Activated naive CD8-positive, alpha-beta T cell treated with anti-CD3 and anti-CD28 coated beads, Interleukin-2, amount 50 U/mL, for 24 hours (primary cell): ENCODE measurements at regions not wholly inside any gene's neighbourhood (a gene's known extent, or its start where the extent isn't known, plus 50 kb on each side); places are given as distances from the start of the nearest gene placed in this dataset.

Experiments
- ATAC-seq: fragments of 150-1000 bp; cut with Tn5 transposase; one replicate; pipeline ENCODE4 v1.10.0; 2021
- DNase-seq: peaks from one replicate; pipeline ENCODE4 v3.0.0; 2021
- H3K27ac Mint-ChIP-seq: one replicate; pipeline ENCODE4 v1.8.0; 2021; ENCODE audit warnings: mild to moderate bottlenecking, mixed read lengths
- H3K27me3 Mint-ChIP-seq: one replicate; pipeline ENCODE4 v1.8.0; 2021; ENCODE audit warnings: mixed read lengths
- H3K36me3 Mint-ChIP-seq: one replicate; pipeline ENCODE4 v1.8.0; 2021; ENCODE audit warnings: low read depth, mixed read lengths
- H3K4me1 Mint-ChIP-seq: one replicate; pipeline ENCODE4 v1.8.0; 2021; ENCODE audit warnings: mixed read lengths
- H3K4me3 Mint-ChIP-seq: one replicate; pipeline ENCODE4 v1.8.0; 2021; ENCODE audit warnings: mild to moderate bottlenecking, moderate library complexity, mixed read lengths
- H3K9me3 Mint-ChIP-seq: one replicate; pipeline ENCODE4 v1.8.0; 2021; ENCODE audit warnings: mixed read lengths

DNA sequence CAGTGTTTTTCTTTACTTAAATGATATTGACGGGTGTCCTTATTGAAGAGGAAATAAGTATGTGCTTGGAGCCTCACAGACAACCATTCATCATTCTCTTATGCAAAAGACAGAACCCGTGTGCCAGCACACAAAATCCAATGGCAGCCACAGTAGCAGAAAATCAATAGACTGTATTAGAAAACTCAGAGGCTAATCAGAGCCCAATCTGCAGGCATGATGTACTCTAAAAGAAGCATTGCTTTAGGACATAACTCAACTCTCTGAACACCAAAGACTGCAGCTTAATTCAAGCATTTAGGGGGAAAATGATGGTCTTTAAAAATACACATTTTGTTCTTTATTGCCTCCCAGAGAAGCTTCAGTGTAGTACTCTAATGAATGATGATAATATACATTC, 476.9 kb downstream of the PDHA2 start:
- Mint-ChIP-seq H3K4me1 (no peaks in the 10 kb centered on the region), H3K27me3 (no peaks in the 10 kb centered on the region), H3K9me3 (peaks cover 7% of the 10 kb centered on the region), H3K36me3 (no peaks in the 10 kb centered on the region), H3K27ac (no peak overlapping the region), H3K4me3 (no peak overlapping the region)
- DNase-seq (no peak), ATAC-seq (no peak)

DNA sequence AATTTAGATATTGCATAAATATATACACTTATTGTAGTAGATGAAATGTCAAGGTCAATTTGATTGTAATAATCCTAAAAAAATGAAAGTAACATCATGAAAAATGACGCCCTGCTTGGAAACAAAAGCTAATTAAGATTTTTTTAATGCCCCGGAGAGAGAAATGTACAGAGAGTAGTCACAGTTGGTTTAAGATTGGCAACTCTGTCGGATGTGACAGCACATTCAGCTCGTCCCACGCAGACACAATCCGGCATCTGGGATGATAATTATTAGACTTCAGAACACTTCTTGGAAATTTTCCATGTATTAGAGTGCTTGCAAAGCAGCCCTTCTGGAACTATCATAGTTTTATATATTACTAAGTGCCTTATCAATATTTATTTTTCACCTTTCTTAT, 478.0 kb downstream of the PDHA2 start:
- H3K4me1 Mint-ChIP-seq: no peaks in the 10 kb centered on the region
- H3K9me3 Mint-ChIP-seq: peaks cover 7% of the 10 kb centered on the region
- H3K36me3 Mint-ChIP-seq: no peaks in the 10 kb centered on the region
- H3K27ac Mint-ChIP-seq: no peak overlapping the region
- H3K27me3 Mint-ChIP-seq: no peaks in the 10 kb centered on the region
- H3K4me3 Mint-ChIP-seq: no peak overlapping the region
- ATAC-seq: no peak
- DNase-seq: no peak

DNA sequence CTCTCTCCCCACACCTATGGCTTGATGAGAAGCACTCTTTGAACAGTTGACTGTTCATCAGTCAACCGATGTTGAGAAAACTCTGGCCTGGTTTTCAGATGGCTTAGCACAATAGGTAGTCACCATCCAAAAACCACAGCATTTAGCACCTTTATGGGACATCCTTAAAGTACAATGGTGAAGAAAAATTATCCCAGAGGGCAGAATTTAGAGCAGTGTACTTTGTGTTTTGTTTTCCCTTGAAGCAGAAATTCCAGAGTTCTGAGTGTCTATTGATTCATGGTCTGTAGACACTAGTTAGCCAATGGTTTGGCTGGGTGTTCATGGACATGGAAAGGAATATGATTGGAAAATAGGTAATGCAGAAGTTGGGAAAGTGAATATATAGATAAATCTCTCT, 487.0 kb downstream of the PDHA2 start:
- ATAC-seq (no peak), DNase-seq (no peak)
- no peak overlapping the region for H3K27ac Mint-ChIP-seq
- H3K4me1 Mint-ChIP-seq: no peaks in the 10 kb centered on the region
- no peaks in the 10 kb centered on the region for H3K36me3 Mint-ChIP-seq
- H3K9me3 Mint-ChIP-seq: peaks cover 22% of the 10 kb centered on the region
- no peaks in the 10 kb centered on the region for H3K27me3 Mint-ChIP-seq
- no peak overlapping the region for H3K4me3 Mint-ChIP-seq

DNA sequence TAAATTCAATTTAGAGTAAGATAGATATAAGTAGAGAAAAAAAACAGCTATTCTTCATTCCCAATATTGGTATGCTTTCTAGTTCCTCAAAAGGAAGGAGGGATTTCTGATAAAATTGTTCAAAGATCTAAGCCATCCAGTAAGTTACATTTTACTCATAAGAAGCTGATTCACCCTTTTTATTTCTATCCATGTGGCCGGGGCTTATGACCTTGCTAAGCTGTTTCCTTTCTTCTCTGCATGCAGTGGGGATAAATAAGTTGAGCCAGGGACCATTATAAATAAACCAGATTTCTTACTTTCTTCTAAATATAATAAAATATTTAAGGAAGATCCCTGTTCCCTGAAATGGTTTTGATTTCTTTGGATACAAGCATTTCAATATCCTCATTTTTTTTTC, 502.3 kb downstream of the PDHA2 start:
- H3K4me3 Mint-ChIP-seq: no peak overlapping the region
- ATAC-seq (no peak), DNase-seq (no peak)

DNA sequence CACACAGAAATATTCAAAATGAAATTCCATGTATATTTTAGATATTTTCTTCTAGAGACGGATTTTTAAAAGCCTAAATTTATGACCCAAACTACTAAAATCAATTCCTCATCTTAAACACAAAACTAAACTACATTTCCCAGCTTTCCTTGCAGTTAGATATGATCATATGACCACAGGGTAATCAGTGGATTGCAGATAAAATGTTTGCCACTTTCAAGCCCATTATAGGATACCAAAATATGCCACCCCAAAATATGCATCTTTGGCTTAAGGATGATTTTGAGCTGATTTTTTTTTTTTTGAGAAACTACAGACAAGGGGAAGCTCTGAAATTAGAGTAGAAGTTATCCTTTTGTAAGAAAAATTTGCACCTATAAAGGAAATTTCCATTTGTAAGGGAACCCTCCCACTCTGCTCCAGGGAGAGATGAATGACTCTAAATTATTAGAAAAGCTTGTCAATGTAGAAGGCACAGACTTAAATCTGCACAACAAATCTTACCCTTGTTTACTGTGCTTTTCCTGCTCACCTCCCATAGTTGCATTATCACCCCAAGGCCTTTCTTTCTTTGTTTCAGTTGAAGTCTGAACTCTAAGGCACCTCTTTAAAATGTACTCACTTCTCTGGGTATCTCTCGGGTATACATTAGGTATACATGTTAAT, 503.0 kb downstream of the PDHA2 start:
- Mint-ChIP-seq H3K4me3 (no peak overlapping the region), H3K27ac (no peak overlapping the region), H3K36me3 (no peaks in the 10 kb centered on the region), H3K4me1 (no peaks in the 10 kb centered on the region), H3K9me3 (peaks cover 6% of the 10 kb centered on the region), H3K27me3 (no peaks in the 10 kb centered on the region)
- ATAC-seq (no peak), DNase-seq (no peak)

More for the DNA sequence above, 502.3 kb downstream of the PDHA2 start:
- H3K9me3 Mint-ChIP-seq: peaks cover 6% of the 10 kb centered on the region
- H3K4me1 Mint-ChIP-seq: no peaks in the 10 kb centered on the region
- H3K27ac Mint-ChIP-seq: no peak overlapping the region
- H3K27me3 Mint-ChIP-seq: no peaks in the 10 kb centered on the region
- H3K36me3 Mint-ChIP-seq: no peaks in the 10 kb centered on the region

DNA sequence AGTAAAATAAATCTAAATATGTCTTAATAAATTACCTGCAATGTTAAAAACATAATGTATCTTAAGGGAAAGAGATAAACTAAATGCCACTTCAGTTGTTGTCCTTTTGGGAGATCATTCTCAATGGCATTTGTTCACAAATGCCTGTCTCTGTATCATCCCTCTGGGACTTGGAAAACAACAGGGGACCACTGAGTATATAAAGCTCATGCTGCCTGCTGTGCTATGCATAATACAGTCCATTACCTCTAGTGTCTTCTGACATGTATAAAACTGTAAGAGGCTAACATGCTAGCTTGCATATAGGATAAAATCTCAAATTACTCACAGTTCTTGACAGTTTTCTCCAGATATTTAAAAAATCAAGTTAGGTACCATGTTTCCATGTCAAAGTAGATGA, 503.9 kb downstream of the PDHA2 start:
- H3K4me1 Mint-ChIP-seq: no peaks in the 10 kb centered on the region
- ATAC-seq (no peak), DNase-seq (no peak)
- no peak overlapping the region for H3K4me3 Mint-ChIP-seq
- H3K27me3 Mint-ChIP-seq: no peaks in the 10 kb centered on the region
- no peaks in the 10 kb centered on the region for H3K36me3 Mint-ChIP-seq
- peaks cover 6% of the 10 kb centered on the region for H3K9me3 Mint-ChIP-seq
- H3K27ac Mint-ChIP-seq: no peak overlapping the region

DNA sequence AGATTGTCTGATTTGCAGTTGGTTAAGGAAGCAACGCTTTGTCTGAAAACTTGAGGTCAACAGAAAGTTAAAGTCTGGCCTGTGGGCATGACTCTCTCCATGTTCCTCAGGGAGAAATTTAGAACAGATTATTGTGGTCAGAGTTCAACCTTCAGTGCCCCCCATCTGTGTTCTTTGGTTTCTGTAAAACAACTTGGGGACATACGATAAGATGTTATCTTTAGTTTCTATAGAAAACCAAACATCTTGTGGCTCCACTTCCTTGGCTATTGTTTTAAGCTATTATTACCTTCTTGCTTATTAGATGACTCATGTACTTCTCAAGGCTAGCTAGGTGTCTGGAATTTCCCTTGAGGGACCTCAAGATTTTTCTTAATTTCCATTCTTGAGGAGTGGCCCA, 507.7 kb downstream of the PDHA2 start:
- Mint-ChIP-seq H3K36me3 (no peaks in the 10 kb centered on the region), H3K9me3 (no peaks in the 10 kb centered on the region), H3K27me3 (no peaks in the 10 kb centered on the region), H3K27ac (no peak overlapping the region), H3K4me1 (no peaks in the 10 kb centered on the region), H3K4me3 (no peak overlapping the region)
- DNase-seq: no peak
- ATAC-seq: no peak

DNA sequence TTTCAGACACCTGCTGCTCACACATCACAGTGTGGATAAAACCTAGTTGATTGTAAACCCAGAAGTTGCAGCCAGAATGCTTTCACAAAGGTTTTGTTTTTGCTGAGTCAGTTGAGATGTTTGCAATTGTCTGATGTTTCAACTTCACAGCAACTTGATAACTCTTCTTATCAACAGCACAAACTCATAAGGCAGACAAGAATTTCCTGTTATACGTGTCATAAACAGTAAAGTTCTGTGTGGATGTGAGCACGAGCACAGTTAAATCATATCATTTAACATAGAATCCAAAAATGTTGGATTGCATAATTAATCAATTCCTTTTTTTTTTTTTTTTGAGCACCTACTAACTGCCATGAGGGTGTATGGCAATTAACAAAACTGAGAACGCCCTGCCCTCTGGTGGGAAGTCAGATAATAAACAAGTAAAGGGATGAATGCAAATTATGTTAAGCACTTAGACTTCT, 512.2 kb downstream of the PDHA2 start:
- Mint-ChIP-seq H3K27me3 (no peaks in the 10 kb centered on the region), H3K9me3 (no peaks in the 10 kb centered on the region), H3K27ac (no peak overlapping the region), H3K36me3 (no peaks in the 10 kb centered on the region), H3K4me1 (no peaks in the 10 kb centered on the region), H3K4me3 (no peak overlapping the region)
- DNase-seq: peak; percentile 2
- ATAC-seq: no peak

DNA sequence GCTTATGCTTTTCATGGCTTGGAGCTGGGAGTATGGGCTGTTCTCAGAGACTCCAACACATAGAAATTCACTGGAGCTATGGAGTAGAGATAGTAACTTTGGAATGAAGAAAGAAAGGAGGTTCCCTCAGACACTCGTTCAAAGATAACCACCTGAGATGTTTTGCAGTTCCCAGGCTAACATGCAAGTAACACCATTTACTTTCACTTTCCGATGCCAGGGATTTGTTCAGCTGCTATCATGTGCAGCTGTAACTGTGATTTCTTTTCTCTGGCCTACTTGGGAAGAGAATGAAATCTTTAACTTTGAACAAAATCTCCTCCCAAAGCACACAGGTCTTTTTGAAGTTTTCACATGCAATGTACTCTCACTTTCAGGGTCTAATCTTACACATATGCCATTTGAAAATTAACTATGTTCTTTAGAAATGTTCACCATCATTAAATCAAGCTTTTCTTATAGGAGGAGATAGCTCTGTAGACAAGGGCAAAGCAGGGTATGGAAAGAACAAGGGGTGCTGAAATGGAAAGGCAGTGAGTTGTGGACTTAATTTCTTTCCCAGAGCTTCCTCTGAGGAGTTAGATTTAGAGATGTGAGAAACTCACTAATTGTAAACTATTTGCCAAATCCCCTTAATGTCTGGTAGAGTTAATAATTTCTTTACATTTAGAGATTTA, 514.3 kb downstream of the PDHA2 start:
- Mint-ChIP-seq H3K27ac (no peak overlapping the region), H3K9me3 (no peaks in the 10 kb centered on the region), H3K4me1 (no peaks in the 10 kb centered on the region), H3K27me3 (no peaks in the 10 kb centered on the region), H3K36me3 (no peaks in the 10 kb centered on the region), H3K4me3 (no peak overlapping the region)
- ATAC-seq: no peak
- no peak for DNase-seq

DNA sequence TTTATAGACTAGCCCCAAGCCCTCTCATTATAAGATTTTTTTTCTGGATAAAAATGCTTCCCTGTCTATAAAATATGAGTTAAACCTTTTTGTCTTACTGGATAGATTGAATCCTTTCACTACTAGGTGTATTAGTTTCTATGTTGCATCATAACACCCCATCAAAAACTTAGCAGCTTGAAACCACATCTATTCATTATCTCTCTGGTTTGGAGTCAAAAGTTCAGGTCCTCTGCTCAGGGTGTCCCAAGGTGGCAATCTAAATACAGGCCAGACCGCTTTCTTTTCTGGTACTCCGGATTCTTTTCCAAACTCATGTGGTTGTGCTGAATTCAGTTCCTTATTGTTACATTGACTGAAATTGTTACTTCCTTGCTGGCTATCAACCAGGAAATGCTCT, 515.5 kb downstream of the PDHA2 start:
- no peaks in the 10 kb centered on the region for H3K27me3 Mint-ChIP-seq

DNA sequence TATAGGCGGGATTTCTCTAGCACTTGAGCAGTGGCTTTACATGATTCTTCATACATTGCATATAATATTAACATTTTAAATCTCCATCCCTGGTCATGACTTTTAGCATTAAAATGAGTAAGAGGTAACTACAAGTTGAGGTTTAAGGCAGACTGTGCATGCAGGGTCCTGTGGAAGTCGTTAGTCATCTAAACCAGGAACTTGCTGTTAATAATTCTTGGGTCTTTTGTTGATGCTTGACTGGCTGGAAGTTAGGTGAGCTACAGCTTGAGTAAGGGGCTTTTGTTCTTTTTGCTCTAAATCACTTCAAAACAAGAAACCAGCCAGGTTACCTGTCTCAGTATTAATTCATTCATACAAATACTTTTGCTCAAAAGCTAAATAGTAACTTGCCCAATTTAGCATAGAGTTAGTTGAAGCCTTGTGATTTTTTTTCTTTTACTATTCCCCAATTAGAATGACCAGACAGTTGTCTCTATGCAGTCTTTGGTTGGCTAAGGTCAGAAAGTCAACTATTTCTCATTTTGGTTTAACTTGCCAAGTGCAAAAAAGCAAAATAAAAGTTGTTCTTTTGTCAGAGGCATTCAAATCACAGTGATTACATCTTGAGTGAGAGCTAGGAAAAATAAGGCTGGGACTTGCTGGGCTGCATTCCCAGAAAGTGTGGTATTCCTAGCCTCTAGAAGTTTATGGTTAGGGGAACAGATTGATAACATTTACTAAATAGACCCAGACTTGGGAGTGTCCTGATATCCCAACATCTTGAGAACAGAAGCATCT, 516.9 kb downstream of the PDHA2 start:
- no peaks in the 10 kb centered on the region for H3K27me3 Mint-ChIP-seq
- no peak overlapping the region for H3K27ac Mint-ChIP-seq
- ATAC-seq (no peak), DNase-seq (no peak)
- H3K4me1 Mint-ChIP-seq: no peaks in the 10 kb centered on the region
- no peak overlapping the region for H3K4me3 Mint-ChIP-seq
- H3K36me3 Mint-ChIP-seq: no peaks in the 10 kb centered on the region
- H3K9me3 Mint-ChIP-seq: no peaks in the 10 kb centered on the region

More for the DNA sequence above, 515.5 kb downstream of the PDHA2 start:
- no peaks in the 10 kb centered on the region for H3K4me1 Mint-ChIP-seq
- no peak for DNase-seq
- no peak for ATAC-seq
- H3K9me3 Mint-ChIP-seq: no peaks in the 10 kb centered on the region
- H3K4me3 Mint-ChIP-seq: no peak overlapping the region
- H3K36me3 Mint-ChIP-seq: no peaks in the 10 kb centered on the region
- no peak overlapping the region for H3K27ac Mint-ChIP-seq

DNA sequence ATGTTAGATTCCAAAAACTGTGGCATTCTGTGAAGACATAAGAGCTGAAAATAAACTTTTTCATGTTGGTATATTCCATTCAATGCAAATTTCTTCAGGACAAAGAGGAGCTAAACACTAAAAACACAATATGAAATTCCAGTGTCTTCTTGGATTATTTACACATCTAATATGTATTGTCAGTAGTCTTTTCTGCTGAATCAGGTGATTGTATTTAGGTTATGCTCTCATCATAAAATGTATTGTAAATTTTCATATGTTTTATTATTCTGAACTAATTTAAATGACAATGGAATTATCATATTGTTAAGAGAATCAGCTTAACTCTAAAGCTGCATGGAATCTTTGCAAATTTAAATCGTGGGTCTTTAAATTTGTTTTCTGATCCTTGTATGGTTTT, 526.7 kb downstream of the PDHA2 start:
- ATAC-seq (no peak), DNase-seq (no peak)
- peaks cover 11% of the 10 kb centered on the region for H3K9me3 Mint-ChIP-seq
- no peaks in the 10 kb centered on the region for H3K36me3 Mint-ChIP-seq
- H3K27me3 Mint-ChIP-seq: no peaks in the 10 kb centered on the region
- H3K27ac Mint-ChIP-seq: no peak overlapping the region
- H3K4me1 Mint-ChIP-seq: no peaks in the 10 kb centered on the region
- no peak overlapping the region for H3K4me3 Mint-ChIP-seq

DNA sequence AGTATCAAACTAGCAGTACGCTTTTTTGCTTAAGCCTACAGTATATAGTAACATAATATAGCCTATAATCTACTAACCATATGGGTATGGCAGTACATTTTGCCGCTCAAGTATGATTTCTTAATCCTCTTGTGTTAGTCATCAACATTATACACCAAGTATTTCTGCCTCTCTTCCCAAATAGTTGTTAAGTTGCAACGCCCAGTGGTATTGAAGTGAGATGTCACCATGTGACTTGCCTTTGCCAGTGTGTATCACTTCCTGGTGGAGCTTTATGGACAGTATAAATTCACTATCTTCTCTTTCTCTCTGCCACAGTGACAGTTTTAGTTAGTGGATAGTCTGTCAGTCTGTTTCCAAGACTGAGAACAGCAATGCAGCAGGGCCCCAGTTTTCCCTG, 535.5 kb downstream of the PDHA2 start:
- Mint-ChIP-seq H3K9me3 (peaks cover 7% of the 10 kb centered on the region), H3K27me3 (no peaks in the 10 kb centered on the region), H3K4me1 (no peaks in the 10 kb centered on the region), H3K36me3 (no peaks in the 10 kb centered on the region), H3K27ac (no peak overlapping the region), H3K4me3 (no peak overlapping the region)
- DNase-seq (no peak), ATAC-seq (no peak)

DNA sequence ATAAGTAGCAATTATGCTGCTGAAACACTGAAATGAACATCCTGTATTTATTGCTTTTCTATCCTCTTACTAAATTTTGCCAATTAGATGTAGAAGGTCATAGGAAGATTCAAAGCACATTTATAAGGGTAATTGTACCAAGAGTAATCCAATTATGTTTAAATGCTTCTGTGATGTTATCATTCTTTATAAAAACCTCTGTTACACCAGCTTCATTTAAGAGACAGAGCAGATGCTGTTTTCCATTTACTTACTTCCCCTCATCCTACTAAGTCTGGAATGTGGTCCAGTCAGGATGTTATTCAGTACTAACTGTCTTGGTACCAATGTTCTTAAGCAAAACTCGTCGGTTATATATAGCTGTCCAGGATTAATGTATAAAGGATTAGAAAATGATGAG, 539.6 kb downstream of the PDHA2 start:
- H3K27me3 Mint-ChIP-seq: no peaks in the 10 kb centered on the region
- H3K27ac Mint-ChIP-seq: no peak overlapping the region
- DNase-seq: no peak
- no peaks in the 10 kb centered on the region for H3K9me3 Mint-ChIP-seq
- ATAC-seq: no peak
- no peak overlapping the region for H3K4me3 Mint-ChIP-seq
- H3K36me3 Mint-ChIP-seq: no peaks in the 10 kb centered on the region
- H3K4me1 Mint-ChIP-seq: no peaks in the 10 kb centered on the region

DNA sequence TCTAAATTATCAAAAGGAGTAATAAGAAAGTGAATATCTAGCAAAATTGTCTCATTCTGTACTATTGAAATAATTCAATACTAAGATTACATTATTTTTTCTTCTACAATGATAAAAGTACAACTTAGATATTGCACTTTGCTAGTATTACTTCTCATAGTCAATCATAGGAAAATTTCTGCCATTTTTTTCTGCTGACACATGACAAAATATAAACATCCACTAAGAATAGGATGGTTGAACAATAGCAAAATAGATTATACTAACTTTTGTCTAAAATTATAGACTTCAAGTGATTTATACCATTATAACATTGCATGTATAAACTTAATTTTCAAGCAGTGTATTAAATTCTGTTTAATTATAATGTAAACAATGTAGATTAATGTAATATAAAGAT, 540.2 kb downstream of the PDHA2 start:
- Mint-ChIP-seq H3K36me3 (no peaks in the 10 kb centered on the region), H3K4me3 (no peak overlapping the region), H3K27ac (no peak overlapping the region), H3K9me3 (no peaks in the 10 kb centered on the region), H3K27me3 (no peaks in the 10 kb centered on the region), H3K4me1 (no peaks in the 10 kb centered on the region)
- ATAC-seq: no peak
- DNase-seq: no peak
